ENCODE measurements at regions not wholly inside any gene's neighbourhood (a gene's known extent, or its start where the extent isn't known, plus 50 kb on each side); places are given as distances from the start of the nearest gene placed in this dataset.

DNA sequence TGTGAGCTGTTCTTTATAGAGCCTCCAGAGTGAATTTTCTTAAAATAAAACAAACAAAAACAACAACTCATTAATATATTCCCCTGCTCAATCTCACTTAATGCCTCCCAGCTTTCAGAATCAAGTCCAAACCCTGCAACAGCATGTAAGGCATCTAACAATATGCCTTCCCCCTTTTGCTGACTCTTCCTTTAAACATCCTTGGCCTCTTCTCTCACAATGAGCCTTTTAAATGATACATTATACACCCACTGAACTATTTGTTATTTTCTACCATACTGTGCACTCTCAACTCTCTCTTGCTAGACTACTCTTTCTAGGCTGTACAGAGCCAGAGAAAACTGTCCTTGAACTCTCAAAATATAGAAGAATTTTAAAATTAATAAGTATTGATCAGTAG is 115.2 kb upstream of the SNX7 start:
- Histone ChIP-seq H2BK12ac (ENCODE audit: low read length) (no peak overlapping the region), H4K12ac (ENCODE audit: low read depth, low read length) (no peak overlapping the region), H3K4ac (ENCODE audit: low read depth, low read length) (no peak overlapping the region), H4K8ac (ENCODE audit: low read depth, low read length) (no peak overlapping the region), H3K36me3 (ENCODE audit: control insufficient read depth in 1 of 2, insufficient read depth in 2 of 2, low read length in 2 of 2) (no peaks in the 10 kb centered on the region), H2BK120ac (ENCODE audit: insufficient read depth, low read length, poor library complexity) (no peak overlapping the region), H3K14ac (ENCODE audit: low read length) (no peak overlapping the region), H3K23ac (ENCODE audit: low read length) (no peak overlapping the region), H3K4me1 (ENCODE audit: control insufficient read depth in 1 of 2, insufficient read depth in 2 of 2, low read length in 2 of 2) (no peaks in the 10 kb centered on the region), H4K91ac (ENCODE audit: low read depth, low read length) (no peak overlapping the region), H3K79me1 (ENCODE audit: low read length) (no peaks in the 10 kb centered on the region), H3K4me2 (ENCODE audit: low read length) (no peak overlapping the region), H3K18ac (ENCODE audit: low read length) (no peak overlapping the region), H3K9me3 (ENCODE audit: insufficient read depth, low read depth, low read length) (no peaks in the 10 kb centered on the region), H3K27me3 (ENCODE audit: insufficient read depth, low read length) (no peaks in the 10 kb centered on the region), H3K27ac (ENCODE audit: low read depth, low read length) (no peak overlapping the region), H2AFZ (ENCODE audit: insufficient read depth, low read length, poor library complexity) (no peak overlapping the region), H2AK5ac (ENCODE audit: low read length) (no peak overlapping the region), H2BK5ac (ENCODE audit: low read depth, low read length, poor library complexity) (no peak overlapping the region), H3K79me2 (ENCODE audit: control insufficient read depth, insufficient read depth, low read length, poor library complexity) (no peaks in the 10 kb centered on the region), H3K4me3 (ENCODE audit: low read depth, low read length) (no peak overlapping the region), H3K9ac (ENCODE audit: low read length) (no peak overlapping the region)
- no peak for DNase-seq

DNA sequence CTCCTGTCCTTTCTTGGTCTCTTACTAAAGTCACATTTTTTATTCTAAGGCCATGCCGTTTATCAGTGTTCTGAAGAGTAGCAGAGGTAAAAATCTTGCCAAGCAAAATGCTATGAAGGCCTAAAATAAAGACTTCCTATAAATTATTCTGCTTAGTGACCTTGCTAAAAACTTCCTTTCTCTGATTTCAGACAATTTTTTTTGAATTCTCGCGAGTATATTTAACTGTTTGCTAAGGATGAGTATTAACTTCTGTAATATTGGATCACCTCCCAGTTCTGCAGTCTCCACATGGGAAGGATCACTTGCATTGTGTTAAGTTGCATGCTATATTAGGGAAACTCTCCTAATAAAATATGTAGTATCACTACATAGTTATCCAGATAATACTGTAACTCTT is 123.4 kb upstream of the SNX7 start:
- Histone ChIP-seq H3K4me2 (ENCODE audit: low read length) (no peak overlapping the region), H3K4me3 (ENCODE audit: low read depth, low read length) (no peak overlapping the region), H2AFZ (ENCODE audit: insufficient read depth, low read length, poor library complexity) (no peak overlapping the region), H4K91ac (ENCODE audit: low read depth, low read length) (no peak overlapping the region), H3K9me3 (ENCODE audit: insufficient read depth, low read depth, low read length) (no peaks in the 10 kb centered on the region), H4K8ac (ENCODE audit: low read depth, low read length) (no peak overlapping the region), H3K36me3 (ENCODE audit: control insufficient read depth in 1 of 2, insufficient read depth in 2 of 2, low read length in 2 of 2) (no peaks in the 10 kb centered on the region), H2AK5ac (ENCODE audit: low read length) (no peak overlapping the region), H3K14ac (ENCODE audit: low read length) (no peak overlapping the region), H3K4me1 (ENCODE audit: control insufficient read depth in 1 of 2, insufficient read depth in 2 of 2, low read length in 2 of 2) (no peaks in the 10 kb centered on the region), H3K9ac (ENCODE audit: low read length) (no peak overlapping the region), H3K27me3 (ENCODE audit: insufficient read depth, low read length) (no peaks in the 10 kb centered on the region), H4K12ac (ENCODE audit: low read depth, low read length) (no peak overlapping the region), H3K27ac (ENCODE audit: low read depth, low read length) (no peak overlapping the region), H3K18ac (ENCODE audit: low read length) (no peak overlapping the region), H3K23ac (ENCODE audit: low read length) (no peak overlapping the region), H3K79me1 (ENCODE audit: low read length) (no peaks in the 10 kb centered on the region), H2BK120ac (ENCODE audit: insufficient read depth, low read length, poor library complexity) (no peak overlapping the region), H3K4ac (ENCODE audit: low read depth, low read length) (no peak overlapping the region), H2BK5ac (ENCODE audit: low read depth, low read length, poor library complexity) (no peak overlapping the region), H3K79me2 (ENCODE audit: control insufficient read depth, insufficient read depth, low read length, poor library complexity) (no peaks in the 10 kb centered on the region), H2BK12ac (ENCODE audit: low read length) (no peak overlapping the region)
- no CpG with 5 or more reads among the region's 3 CpGs for WGBS (ENCODE audit: extremely low coverage, insufficient coverage, insufficient read length)
- no peak for DNase-seq

DNA sequence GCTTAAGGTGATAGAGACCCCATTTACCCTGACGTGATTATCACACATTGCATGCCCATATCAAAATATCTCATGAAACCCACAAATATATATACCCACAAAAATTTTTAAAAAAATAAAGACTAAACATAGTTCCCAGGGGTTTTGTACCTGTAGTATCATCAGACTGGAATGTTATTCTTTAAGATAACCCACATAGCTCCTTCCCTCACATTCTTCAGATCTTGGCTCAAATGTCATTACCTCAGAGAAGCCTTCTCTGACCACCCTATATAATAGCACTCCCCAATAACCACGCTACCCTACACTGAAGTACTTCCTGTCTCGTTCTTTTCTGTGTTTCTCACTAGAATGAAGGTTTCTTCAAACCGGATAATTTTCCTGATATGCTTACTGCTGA is 138.3 kb upstream of the SNX7 start:
- Histone ChIP-seq H3K4me2 (ENCODE audit: low read length) (no peak overlapping the region), H3K79me2 (ENCODE audit: control insufficient read depth, insufficient read depth, low read length, poor library complexity) (no peaks in the 10 kb centered on the region), H3K79me1 (ENCODE audit: low read length) (no peaks in the 10 kb centered on the region), H2BK120ac (ENCODE audit: insufficient read depth, low read length, poor library complexity) (no peak overlapping the region), H3K4me3 (ENCODE audit: low read depth, low read length) (no peak overlapping the region), H3K4me1 (ENCODE audit: control insufficient read depth in 1 of 2, insufficient read depth in 2 of 2, low read length in 2 of 2) (no peaks in the 10 kb centered on the region), H3K18ac (ENCODE audit: low read length) (no peak overlapping the region), H3K27me3 (ENCODE audit: insufficient read depth, low read length) (no peaks in the 10 kb centered on the region), H2BK12ac (ENCODE audit: low read length) (no peak overlapping the region), H3K9ac (ENCODE audit: low read length) (no peak overlapping the region), H3K23ac (ENCODE audit: low read length) (no peak overlapping the region), H4K91ac (ENCODE audit: low read depth, low read length) (no peak overlapping the region), H3K36me3 (ENCODE audit: control insufficient read depth in 1 of 2, insufficient read depth in 2 of 2, low read length in 2 of 2) (no peaks in the 10 kb centered on the region), H3K4ac (ENCODE audit: low read depth, low read length) (no peak overlapping the region), H2BK5ac (ENCODE audit: low read depth, low read length, poor library complexity) (no peak overlapping the region), H4K12ac (ENCODE audit: low read depth, low read length) (no peak overlapping the region), H2AFZ (ENCODE audit: insufficient read depth, low read length, poor library complexity) (no peak overlapping the region), H3K27ac (ENCODE audit: low read depth, low read length) (no peak overlapping the region), H2AK5ac (ENCODE audit: low read length) (no peak overlapping the region), H3K14ac (ENCODE audit: low read length) (no peak overlapping the region), H4K8ac (ENCODE audit: low read depth, low read length) (no peak overlapping the region), H3K9me3 (ENCODE audit: insufficient read depth, low read depth, low read length) (no peaks in the 10 kb centered on the region)
- no peak for DNase-seq
- WGBS (ENCODE audit: extremely low coverage, insufficient coverage, insufficient read length) = no CpG with 5 or more reads among the region's 4 CpGs

GRCh38 chr1:98516306-98516705 is 145.2 kb upstream of the SNX7 start:
- Histone ChIP-seq H4K8ac (ENCODE audit: low read depth, low read length) (no peak overlapping the region), H2BK120ac (ENCODE audit: insufficient read depth, low read length, poor library complexity) (peak overlapping the region; percentile 24), H3K23ac (ENCODE audit: low read length) (no peak overlapping the region), H3K4me1 (ENCODE audit: control insufficient read depth in 1 of 2, insufficient read depth in 2 of 2, low read length in 2 of 2) (no peaks in the 10 kb centered on the region), H3K14ac (ENCODE audit: low read length) (no peak overlapping the region), H3K27ac (ENCODE audit: low read depth, low read length) (no peak overlapping the region), H2AK5ac (ENCODE audit: low read length) (no peak overlapping the region), H3K9ac (ENCODE audit: low read length) (no peak overlapping the region), H2BK5ac (ENCODE audit: low read depth, low read length, poor library complexity) (peak overlapping the region; percentile 23), H4K12ac (ENCODE audit: low read depth, low read length) (no peak overlapping the region), H3K18ac (ENCODE audit: low read length) (no peak overlapping the region), H2BK12ac (ENCODE audit: low read length) (no peak overlapping the region), H4K91ac (ENCODE audit: low read depth, low read length) (no peak overlapping the region), H2AFZ (ENCODE audit: insufficient read depth, low read length, poor library complexity) (no peak overlapping the region), H3K79me1 (ENCODE audit: low read length) (no peaks in the 10 kb centered on the region), H3K4me2 (ENCODE audit: low read length) (no peak overlapping the region), H3K9me3 (ENCODE audit: insufficient read depth, low read depth, low read length) (no peaks in the 10 kb centered on the region), H3K79me2 (ENCODE audit: control insufficient read depth, insufficient read depth, low read length, poor library complexity) (no peaks in the 10 kb centered on the region), H3K27me3 (ENCODE audit: insufficient read depth, low read length) (no peaks in the 10 kb centered on the region), H3K4me3 (ENCODE audit: low read depth, low read length) (no peak overlapping the region), H3K4ac (ENCODE audit: low read depth, low read length) (no peak overlapping the region), H3K36me3 (ENCODE audit: control insufficient read depth in 1 of 2, insufficient read depth in 2 of 2, low read length in 2 of 2) (no peaks in the 10 kb centered on the region)
- peak in 1 of 2 donors; percentile 1 for DNase-seq
- no CpG with 5 or more reads among the region's 2 CpGs for WGBS (ENCODE audit: extremely low coverage, insufficient coverage, insufficient read length)

- Histone ChIP-seq H3K36me3 (ENCODE audit: control insufficient read depth in 1 of 2, insufficient read depth in 2 of 2, low read length in 2 of 2) (no peaks in the 10 kb centered on the region), H4K12ac (ENCODE audit: low read depth, low read length) (no peak overlapping the region), H3K14ac (ENCODE audit: low read length) (no peak overlapping the region), H3K27me3 (ENCODE audit: insufficient read depth, low read length) (no peaks in the 10 kb centered on the region), H3K27ac (ENCODE audit: low read depth, low read length) (no peak overlapping the region), H2BK5ac (ENCODE audit: low read depth, low read length, poor library complexity) (peak overlapping the region; percentile 23), H3K4me2 (ENCODE audit: low read length) (no peak overlapping the region), H2BK120ac (ENCODE audit: insufficient read depth, low read length, poor library complexity) (no peak overlapping the region), H3K9me3 (ENCODE audit: insufficient read depth, low read depth, low read length) (no peaks in the 10 kb centered on the region), H3K79me2 (ENCODE audit: control insufficient read depth, insufficient read depth, low read length, poor library complexity) (no peaks in the 10 kb centered on the region), H3K4me1 (ENCODE audit: control insufficient read depth in 1 of 2, insufficient read depth in 2 of 2, low read length in 2 of 2) (no peaks in the 10 kb centered on the region), H3K4me3 (ENCODE audit: low read depth, low read length) (no peak overlapping the region), H2AK5ac (ENCODE audit: low read length) (no peak overlapping the region), H3K79me1 (ENCODE audit: low read length) (no peaks in the 10 kb centered on the region), H3K4ac (ENCODE audit: low read depth, low read length) (no peak overlapping the region), H3K18ac (ENCODE audit: low read length) (no peak overlapping the region), H2AFZ (ENCODE audit: insufficient read depth, low read length, poor library complexity) (no peak overlapping the region), H3K23ac (ENCODE audit: low read length) (no peak overlapping the region), H4K91ac (ENCODE audit: low read depth, low read length) (no peak overlapping the region), H2BK12ac (ENCODE audit: low read length) (no peak overlapping the region), H3K9ac (ENCODE audit: low read length) (no peak overlapping the region), H4K8ac (ENCODE audit: low read depth, low read length) (no peak overlapping the region)
- DNase-seq = no peak
- WGBS (ENCODE audit: extremely low coverage, insufficient coverage, insufficient read length) = no CpG with 5 or more reads among the region's 1 CpG
Observed at GRCh38 chr1:98515744-98516143, 145.8 kb upstream of the SNX7 start.

Data from trophoblast cell (in vitro differentiated cells and primary cell).